ENCODE measurements at regions not wholly inside any gene's neighbourhood (a gene's known extent, or its start where the extent isn't known, plus 50 kb on each side); places are given as distances from the start of the nearest gene placed in this dataset.
"Not testable (repeated sequence)": the region's sequence is repeated elsewhere in the genome, so short reads cannot be mapped to it uniquely, and the experiment has no call there.

- Histone ChIP-seq H3K4me3 (replicated peaks; ENCODE audit: low read depth, low read length) (no peak overlapping the region), H3K36me3 (ENCODE audit: control insufficient read depth, insufficient read depth, low read length) (no peaks in the 10 kb centered on the region), H3K27me3 (replicated peaks; ENCODE audit: control insufficient read depth, insufficient read depth, low read length) (no peaks in the 10 kb centered on the region)
- TF ChIP-seq CTCF (IDR thresholded peaks at IDR 0.05; ENCODE audit: insufficient read depth, low read length, poor library complexity, severe bottlenecking) = no peak
- no peak for DNase-seq (ENCODE audit: extremely low read depth, insufficient read length)
These were observed 295.0 kb upstream of the LYZL1 start for GRCh38 chr10:28993861-28994260.

- not testable (repeated sequence) for DNase-seq (ENCODE audit: extremely low read depth, insufficient read length)
These were observed 294.1 kb upstream of the LYZL1 start for GRCh38 chr10:28994802-28995201.

GRCh38 chr10:28995497-28995896 is 293.4 kb upstream of the LYZL1 start:
- H3K4me3 ChIP-seq (replicated peaks; ENCODE audit: low read depth, low read length) = no peak overlapping the region
- TF ChIP-seq CTCF (IDR thresholded peaks at IDR 0.05; ENCODE audit: insufficient read depth, low read length, poor library complexity, severe bottlenecking) = no peak
- no peaks in the 10 kb centered on the region for H3K36me3 ChIP-seq (ENCODE audit: control insufficient read depth, insufficient read depth, low read length)
- no peak for DNase-seq (ENCODE audit: extremely low read depth, insufficient read length)
- no peaks in the 10 kb centered on the region for H3K27me3 ChIP-seq (replicated peaks; ENCODE audit: control insufficient read depth, insufficient read depth, low read length)

More at GRCh38 chr10:28994802-28995201, 294.1 kb upstream of the LYZL1 start:
- H3K4me3 ChIP-seq (replicated peaks; ENCODE audit: low read depth, low read length); H3K36me3 ChIP-seq (ENCODE audit: control insufficient read depth, insufficient read depth, low read length); H3K27me3 ChIP-seq (replicated peaks; ENCODE audit: control insufficient read depth, insufficient read depth, low read length): not testable (repeated sequence)

GRCh38 chr10:28996345-28996744 is 292.5 kb upstream of the LYZL1 start:
- H3K27me3 ChIP-seq (replicated peaks; ENCODE audit: control insufficient read depth, insufficient read depth, low read length) = no peaks in the 10 kb centered on the region
- no peaks in the 10 kb centered on the region for H3K36me3 ChIP-seq (ENCODE audit: control insufficient read depth, insufficient read depth, low read length)
- TF ChIP-seq CTCF (IDR thresholded peaks at IDR 0.05; ENCODE audit: insufficient read depth, low read length, poor library complexity, severe bottlenecking) = no peak
- no peak for DNase-seq (ENCODE audit: extremely low read depth, insufficient read length)
- H3K4me3 ChIP-seq (replicated peaks; ENCODE audit: low read depth, low read length) = no peak overlapping the region

GRCh38 chr10:28996947-28997551 is 291.8 kb upstream of the LYZL1 start:
- TF ChIP-seq CTCF (IDR thresholded peaks at IDR 0.05; ENCODE audit: insufficient read depth, low read length, poor library complexity, severe bottlenecking) = no peak
- no peaks in the 10 kb centered on the region for H3K36me3 ChIP-seq (ENCODE audit: control insufficient read depth, insufficient read depth, low read length)
- DNase-seq (ENCODE audit: extremely low read depth, insufficient read length) = no peak
- no peak overlapping the region for H3K4me3 ChIP-seq (replicated peaks; ENCODE audit: low read depth, low read length)
- H3K27me3 ChIP-seq (replicated peaks; ENCODE audit: control insufficient read depth, insufficient read depth, low read length) = no peaks in the 10 kb centered on the region

- no peak overlapping the region for H3K4me3 ChIP-seq (replicated peaks; ENCODE audit: low read depth, low read length)
- TF ChIP-seq CTCF (IDR thresholded peaks at IDR 0.05; ENCODE audit: insufficient read depth, low read length, poor library complexity, severe bottlenecking) = no peak
- H3K27me3 ChIP-seq (replicated peaks; ENCODE audit: control insufficient read depth, insufficient read depth, low read length) = no peaks in the 10 kb centered on the region
- DNase-seq (ENCODE audit: extremely low read depth, insufficient read length) = no peak
- H3K36me3 ChIP-seq (ENCODE audit: control insufficient read depth, insufficient read depth, low read length) = no peaks in the 10 kb centered on the region
These were observed 291.1 kb upstream of the LYZL1 start for GRCh38 chr10:28997734-28998133.

All from GM06990 (cell line).